SK-N-SH (cell line): ENCODE measurements at regions not wholly inside any gene's neighbourhood (a gene's known extent, or its start where the extent isn't known, plus 50 kb on each side); places are given as distances from the start of the nearest gene placed in this dataset.

Experiments used
- CTCF ChIA-PET: fragments of 300-600, 350-600 bp; formaldehyde crosslinking; extraction: SDS; loops from one replicate; lab custom pipeline; 2021; lab: Yijun Ruan, JAX
- POLR2A ChIA-PET: fragments of 350-600 bp; sonication (Branson Sonifier 250); formaldehyde crosslinking; extraction: SDS; loops from one replicate; lab custom pipeline; 2020; ENCODE audit warnings: antibody characterized with exemption, inconsistent platforms; lab: Yijun Ruan, JAX
- DNase-seq: peaks from one replicate; pipeline ENCODE4 v3.0.0; 2012
- H2AFZ ChIP-seq: fragments of 200-600 bp; sonication (generic); 2 replicates; pipeline ENCODE4 v1.8.1; 2016; ENCODE audit warnings: antibody characterized with exemption, mild to moderate bottlenecking, low read depth
- H3F3A ChIP-seq: fragments of 200-600 bp; sonication (generic); replicated peaks from 2 replicates; pipeline ENCODE3; 2016; ENCODE audit warnings: antibody characterized with exemption, mild to moderate bottlenecking; ENCODE audit not compliant: insufficient read depth
- H3K27ac ChIP-seq, 2 experiments: fragments of 200-500 bp in 1 of 2; fragments of 200-600 bp in 1 of 2; sonication (Bioruptor generic) in 1 of 2; sonication (generic), shearing (Covaris generic) in 1 of 2; 2 replicates each; pipeline versions ENCODE4 v1.5.1 to v1.6.1; 2014 to 2016; ENCODE audit warnings: low read depth in 2 of 2, inconsistent platforms in 1 of 2, low read length in 1 of 2, mild to moderate bottlenecking in 1 of 2, mixed read lengths in 1 of 2
- H3K27me3 ChIP-seq: fragments of 200-600 bp; sonication (generic), shearing (Covaris generic); 2 replicates; pipeline ENCODE4 v1.6.1; 2016; ENCODE audit warnings: mixed run types; ENCODE audit not compliant: insufficient read depth
- H3K36me3 ChIP-seq, 2 experiments: fragments of 200-500 bp in 1 of 2; fragments of 200-600 bp in 1 of 2; sonication (Bioruptor generic) in 1 of 2; sonication (generic) in 1 of 2; replicated peaks in 1 of 2; 2 replicates each; pipeline versions ENCODE3 to v1.5.1; 2014 to 2016; ENCODE audit warnings: low read length in 1 of 2, mild to moderate bottlenecking in 1 of 2; ENCODE audit not compliant: insufficient read depth in 2 of 2, control insufficient read depth in 1 of 2
- H3K4me1 ChIP-seq, 2 experiments: fragments of 200-500 bp in 1 of 2; fragments of 200-600 bp in 1 of 2; sonication (Bioruptor generic) in 1 of 2; sonication (generic), shearing (Covaris generic) in 1 of 2; 2 replicates each; pipeline versions ENCODE4 v1.5.1 to v1.6.1; 2014 to 2016; ENCODE audit warnings: low read depth in 1 of 2, low read length in 1 of 2, mixed run types in 1 of 2; ENCODE audit not compliant: insufficient read depth in 2 of 2, control insufficient read depth in 1 of 2
- H3K4me2 ChIP-seq: fragments of 200-600 bp; sonication (generic), shearing (Covaris generic); 2 replicates; pipeline ENCODE4 v1.6.1; 2017; ENCODE audit warnings: mixed run types
- H3K4me3 ChIP-seq, 2 experiments: fragments of 200-500 bp in 1 of 2; fragments of 200-600 bp in 1 of 2; sonication (Bioruptor generic) in 1 of 2; sonication (generic), shearing (Covaris generic) in 1 of 2; 2 replicates each; pipeline versions ENCODE4 v1.5.1 to v1.8.1; 2014 to 2016; ENCODE audit warnings: low read depth in 2 of 2, inconsistent platforms in 1 of 2, low read length in 1 of 2, mild to moderate bottlenecking in 1 of 2, mixed read lengths in 1 of 2, moderate library complexity in 1 of 2
- H3K79me2 ChIP-seq: fragments of 200-600 bp; sonication (generic); 2 replicates; pipeline ENCODE4 v1.8.1; 2017; ENCODE audit warnings: mild to moderate bottlenecking; ENCODE audit not compliant: insufficient read depth
- H3K9ac ChIP-seq: fragments of 200-600 bp; sonication (generic); 2 replicates; pipeline ENCODE4 v1.6.1; 2017; ENCODE audit warnings: mixed run types
- H3K9me2 ChIP-seq: fragments of 200-600 bp; sonication (generic); 2 replicates; pipeline ENCODE4 v1.6.1; 2017; ENCODE audit warnings: mixed run types
- H3K9me3 ChIP-seq: fragments of 200-600 bp; sonication (generic); 2 replicates; pipeline ENCODE4 v1.6.1; 2017; ENCODE audit warnings: mixed run types, mild to moderate bottlenecking, moderate library complexity
- H4K20me1 ChIP-seq: fragments of 200-600 bp; sonication (generic); 2 replicates; pipeline ENCODE4 v1.6.1; 2017; ENCODE audit warnings: mild to moderate bottlenecking, mixed run types; ENCODE audit not compliant: insufficient read depth
- CHD2 ChIP-seq: fragments of 150-350 bp; IDR thresholded peaks from 2 replicates; pipeline ENCODE4 v1.6.1; 2018; ENCODE audit warnings: low read length; ENCODE audit not compliant: partially characterized antibody
- ELF1 ChIP-seq: IDR thresholded peaks from 2 replicates; pipeline ENCODE4 v1.4.0; 2012
- GABPA ChIP-seq: IDR thresholded peaks from 2 replicates; pipeline ENCODE4 v1.4.0; 2012; ENCODE audit warnings: low read depth, mild to moderate bottlenecking
- JUND ChIP-seq: IDR thresholded peaks from 2 replicates; pipeline ENCODE4 v1.4.0; 2012
- MEF2A ChIP-seq: IDR thresholded peaks from 2 replicates; pipeline ENCODE4 v1.4.0; 2012; ENCODE audit warnings: low read depth, borderline replicate concordance
- MXI1 ChIP-seq: IDR thresholded peaks from 2 replicates; pipeline ENCODE4 v1.6.1; 2012; ENCODE audit warnings: mild to moderate bottlenecking, low read depth, low read length, improper control_type of control experiment
- NFIC ChIP-seq: IDR thresholded peaks from 2 replicates; pipeline ENCODE4 v1.4.0; 2012; ENCODE audit warnings: borderline replicate concordance
- NRF1 ChIP-seq: IDR thresholded peaks from 2 replicates; pipeline ENCODE4 v1.6.1; 2012; ENCODE audit warnings: low read depth, mild to moderate bottlenecking, low read length
- RAD21 ChIP-seq: IDR thresholded peaks from 2 replicates; pipeline ENCODE4 v1.6.1; 2012; ENCODE audit warnings: mild to moderate bottlenecking, low read length
- RXRA ChIP-seq: IDR thresholded peaks from 2 replicates; pipeline ENCODE4 v1.4.0; 2012; ENCODE audit warnings: low read depth, mild to moderate bottlenecking, borderline replicate concordance
- YY1 ChIP-seq: IDR thresholded peaks from 2 replicates; pipeline ENCODE4 v1.4.0; 2012; ENCODE audit warnings: low read depth, mild to moderate bottlenecking
- WGBS: methylation state at CpG from one replicate; pipeline ENCODE4 v1.1.6; 2017; ENCODE audit warnings: low lambda C conversion rate; 5-methylcytosine and 5-hydroxymethylcytosine counted together
- TF ChIP-seq, protein P1 (sequence below): fragments of 150-350 bp; IDR thresholded peaks from 2 replicates; pipeline ENCODE4 v1.6.1; 2017; ENCODE audit warnings: antibody characterized with exemption, low read length, low read depth, borderline replicate concordance
- TF ChIP-seq, protein P2 (sequence below): IDR thresholded peaks from 2 replicates; pipeline ENCODE4 v1.6.1; 2012; ENCODE audit warnings: mild to moderate bottlenecking, low read depth, low read length, moderate library complexity
- TF ChIP-seq, protein P3 (sequence below): fragments of 150-350 bp; IDR thresholded peaks from 2 replicates; pipeline ENCODE4 v1.6.1; 2016; ENCODE audit warnings: mild to moderate bottlenecking, low read depth, low read length
- TF ChIP-seq, protein P4 (sequence below): IDR thresholded peaks from 2 replicates; pipeline ENCODE4; 2012

DNA sequence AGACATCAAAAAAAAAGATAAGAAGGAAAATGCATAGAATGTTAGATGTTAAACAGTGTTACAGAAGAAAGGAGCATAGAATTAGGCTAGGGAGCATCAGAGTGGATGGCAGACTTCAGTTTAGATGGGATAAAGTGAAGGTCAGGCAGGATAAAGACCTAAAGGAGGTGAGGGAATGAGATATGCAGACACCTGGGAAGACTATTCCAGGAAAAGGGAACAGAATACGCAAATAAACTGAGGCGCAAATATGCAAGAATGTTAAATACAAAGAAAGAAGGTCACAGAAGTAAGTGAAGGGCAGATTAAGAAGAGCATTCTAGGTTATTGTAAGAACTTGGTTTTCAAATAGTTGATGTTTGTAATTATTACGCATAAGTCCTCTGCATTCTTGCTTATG is 116.3 kb upstream of the REG3A start:
- H3K27ac ChIP-seq: no peak overlapping the region
- no peak for DNase-seq
- no peak overlapping the region for H2AFZ ChIP-seq
- H3K27me3 ChIP-seq: no peaks in the 10 kb centered on the region
- H3K9ac ChIP-seq: no peak overlapping the region
- 71% methylated on average over 3 of the region's 3 CpGs for WGBS
- ChIA-PET CTCF (no interaction called here), POLR2A (no interaction called here)
- H3K4me1 ChIP-seq: peaks cover 0 to 4% of the 10 kb centered on the region in 2 experiments; a peak in 2 of 4 replicates
- no peaks in the 10 kb centered on the region for H4K20me1 ChIP-seq
- H3K9me3 ChIP-seq: peaks cover 11% of the 10 kb centered on the region; the same call in 1 of the 2 replicates
- H3K4me2 ChIP-seq: no peak overlapping the region
- no peaks in the 10 kb centered on the region for H3K79me2 ChIP-seq
- H3F3A ChIP-seq: no peaks in the 10 kb centered on the region
- no peaks in the 10 kb centered on the region for H3K9me2 ChIP-seq
- no peaks in the 10 kb centered on the region for H3K36me3 ChIP-seq
- TF ChIP-seq RXRA (no peak), NRF1 (no peak), CHD2 (no peak), JUND (no peak), MEF2A (no peak)
- TF ChIP-seq, protein P1, sequence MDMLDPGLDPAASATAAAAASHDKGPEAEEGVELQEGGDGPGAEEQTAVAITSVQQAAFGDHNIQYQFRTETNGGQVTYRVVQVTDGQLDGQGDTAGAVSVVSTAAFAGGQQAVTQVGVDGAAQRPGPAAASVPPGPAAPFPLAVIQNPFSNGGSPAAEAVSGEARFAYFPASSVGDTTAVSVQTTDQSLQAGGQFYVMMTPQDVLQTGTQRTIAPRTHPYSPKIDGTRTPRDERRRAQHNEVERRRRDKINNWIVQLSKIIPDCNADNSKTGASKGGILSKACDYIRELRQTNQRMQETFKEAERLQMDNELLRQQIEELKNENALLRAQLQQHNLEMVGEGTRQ: no peak
- TF ChIP-seq, protein P2, sequence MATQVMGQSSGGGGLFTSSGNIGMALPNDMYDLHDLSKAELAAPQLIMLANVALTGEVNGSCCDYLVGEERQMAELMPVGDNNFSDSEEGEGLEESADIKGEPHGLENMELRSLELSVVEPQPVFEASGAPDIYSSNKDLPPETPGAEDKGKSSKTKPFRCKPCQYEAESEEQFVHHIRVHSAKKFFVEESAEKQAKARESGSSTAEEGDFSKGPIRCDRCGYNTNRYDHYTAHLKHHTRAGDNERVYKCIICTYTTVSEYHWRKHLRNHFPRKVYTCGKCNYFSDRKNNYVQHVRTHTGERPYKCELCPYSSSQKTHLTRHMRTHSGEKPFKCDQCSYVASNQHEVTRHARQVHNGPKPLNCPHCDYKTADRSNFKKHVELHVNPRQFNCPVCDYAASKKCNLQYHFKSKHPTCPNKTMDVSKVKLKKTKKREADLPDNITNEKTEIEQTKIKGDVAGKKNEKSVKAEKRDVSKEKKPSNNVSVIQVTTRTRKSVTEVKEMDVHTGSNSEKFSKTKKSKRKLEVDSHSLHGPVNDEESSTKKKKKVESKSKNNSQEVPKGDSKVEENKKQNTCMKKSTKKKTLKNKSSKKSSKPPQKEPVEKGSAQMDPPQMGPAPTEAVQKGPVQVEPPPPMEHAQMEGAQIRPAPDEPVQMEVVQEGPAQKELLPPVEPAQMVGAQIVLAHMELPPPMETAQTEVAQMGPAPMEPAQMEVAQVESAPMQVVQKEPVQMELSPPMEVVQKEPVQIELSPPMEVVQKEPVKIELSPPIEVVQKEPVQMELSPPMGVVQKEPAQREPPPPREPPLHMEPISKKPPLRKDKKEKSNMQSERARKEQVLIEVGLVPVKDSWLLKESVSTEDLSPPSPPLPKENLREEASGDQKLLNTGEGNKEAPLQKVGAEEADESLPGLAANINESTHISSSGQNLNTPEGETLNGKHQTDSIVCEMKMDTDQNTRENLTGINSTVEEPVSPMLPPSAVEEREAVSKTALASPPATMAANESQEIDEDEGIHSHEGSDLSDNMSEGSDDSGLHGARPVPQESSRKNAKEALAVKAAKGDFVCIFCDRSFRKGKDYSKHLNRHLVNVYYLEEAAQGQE: no peak
- TF ChIP-seq, protein P3, sequence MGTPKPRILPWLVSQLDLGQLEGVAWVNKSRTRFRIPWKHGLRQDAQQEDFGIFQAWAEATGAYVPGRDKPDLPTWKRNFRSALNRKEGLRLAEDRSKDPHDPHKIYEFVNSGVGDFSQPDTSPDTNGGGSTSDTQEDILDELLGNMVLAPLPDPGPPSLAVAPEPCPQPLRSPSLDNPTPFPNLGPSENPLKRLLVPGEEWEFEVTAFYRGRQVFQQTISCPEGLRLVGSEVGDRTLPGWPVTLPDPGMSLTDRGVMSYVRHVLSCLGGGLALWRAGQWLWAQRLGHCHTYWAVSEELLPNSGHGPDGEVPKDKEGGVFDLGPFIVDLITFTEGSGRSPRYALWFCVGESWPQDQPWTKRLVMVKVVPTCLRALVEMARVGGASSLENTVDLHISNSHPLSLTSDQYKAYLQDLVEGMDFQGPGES: no peak
- H3K4me3 ChIP-seq: no peak overlapping the region

DNA sequence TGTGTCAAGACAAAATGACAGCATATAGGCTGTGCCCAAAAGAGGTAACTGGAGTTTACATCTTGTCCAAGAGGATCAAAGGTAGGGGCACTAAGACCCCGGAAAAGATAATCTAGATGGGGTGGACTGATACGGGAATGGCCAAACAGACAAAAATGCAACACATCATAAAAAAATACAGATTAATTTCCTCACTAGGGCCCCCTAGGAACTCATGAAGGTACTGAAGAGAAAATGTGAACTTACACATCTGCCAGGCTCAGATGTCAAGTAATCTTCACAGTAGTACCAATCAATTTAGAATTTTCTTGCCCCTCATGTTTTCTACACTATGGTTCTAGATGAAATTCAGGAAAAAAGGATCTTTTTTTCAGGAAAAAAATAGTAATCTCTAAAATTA is 115.6 kb upstream of the REG3A start:
- Histone ChIP-seq H3K4me3 (no peak overlapping the region), H3K9me3 (peaks cover 11% of the 10 kb centered on the region; the same call in 1 of the 2 replicates), H3K27me3 (no peaks in the 10 kb centered on the region), H2AFZ (no peak overlapping the region), H3K79me2 (no peaks in the 10 kb centered on the region), H3K9me2 (no peaks in the 10 kb centered on the region), H3F3A (no peaks in the 10 kb centered on the region), H3K4me2 (no peak overlapping the region), H3K27ac (no peak overlapping the region), H3K36me3 (no peaks in the 10 kb centered on the region), H4K20me1 (no peaks in the 10 kb centered on the region), H3K4me1 (peaks cover 0 to 4% of the 10 kb centered on the region in 2 experiments; a peak in 2 of 4 replicates), H3K9ac (no peak overlapping the region)
- no peak for DNase-seq
- TF ChIP-seq JUND: no peak
- no peak for TF ChIP-seq ELF1
- no peak for TF ChIP-seq MXI1
- no peak for TF ChIP-seq RXRA
- no peak for TF ChIP-seq YY1
- TF ChIP-seq NFIC: no peak
- TF ChIP-seq, protein P4, sequence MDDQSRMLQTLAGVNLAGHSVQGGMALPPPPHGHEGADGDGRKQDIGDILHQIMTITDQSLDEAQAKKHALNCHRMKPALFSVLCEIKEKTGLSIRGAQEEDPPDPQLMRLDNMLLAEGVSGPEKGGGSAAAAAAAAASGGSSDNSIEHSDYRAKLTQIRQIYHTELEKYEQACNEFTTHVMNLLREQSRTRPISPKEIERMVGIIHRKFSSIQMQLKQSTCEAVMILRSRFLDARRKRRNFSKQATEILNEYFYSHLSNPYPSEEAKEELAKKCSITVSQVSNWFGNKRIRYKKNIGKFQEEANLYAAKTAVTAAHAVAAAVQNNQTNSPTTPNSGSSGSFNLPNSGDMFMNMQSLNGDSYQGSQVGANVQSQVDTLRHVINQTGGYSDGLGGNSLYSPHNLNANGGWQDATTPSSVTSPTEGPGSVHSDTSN: no peak
- no peak for TF ChIP-seq GABPA
- no peak for TF ChIP-seq RAD21
- ChIA-PET CTCF (no interaction called here), POLR2A (no interaction called here)
- WGBS: 8% methylated on average over 2 of the region's 2 CpGs
